Esophagus squamous epithelium (tissue), 4 donors: ENCODE measurements at regions not wholly inside any gene's neighbourhood (a gene's known extent, or its start where the extent isn't known, plus 50 kb on each side); places are given as distances from the start of the nearest gene placed in this dataset.

Experiments
- CTCF ChIP-seq, 6 experiments: fragments of 450-650 bp in 4 of 6; fragments of 200-600 bp in 2 of 6; sonication (generic) in 2 of 6; IDR thresholded peaks; one replicate each; pipeline ENCODE4 v1.5.1; 2016 to 2019; ENCODE audit warnings: antibody characterized with exemption in 6 of 6, mild to moderate bottlenecking in 4 of 6, moderate library complexity in 4 of 6
- POLR2A ChIP-seq, 4 donors: fragments of 450-650 bp; IDR thresholded peaks; one replicate each; pipeline ENCODE4 v1.6.1; 2017; ENCODE audit warnings: antibody characterized with exemption in 4 of 4, mild to moderate bottlenecking in 4 of 4, moderate library complexity in 3 of 4

GRCh38 chr13:112250788-112251445 lies 125.2 kb upstream of the SPACA7 start:
- no peak for TF ChIP-seq CTCF (IDR thresholded peaks at IDR 0.05)
- TF ChIP-seq POLR2A (IDR thresholded peaks at IDR 0.05) = no peak
